Tibial nerve (tissue), 4 donors: ENCODE measurements at regions not wholly inside any gene's neighbourhood (a gene's known extent, or its start where the extent isn't known, plus 50 kb on each side); places are given as distances from the start of the nearest gene placed in this dataset.

Source experiments
- EP300 ChIP-seq, 2 donors: sonication (generic); formaldehyde crosslinking; IDR thresholded peaks; one replicate each; pipeline ENCODE4 v1.6.1; 2017; ENCODE audit warnings: antibody characterized with exemption in 2 of 2, mild to moderate bottlenecking in 1 of 2
- TF ChIP-seq, protein P1 (sequence below), 5 experiments: fragments of 200-600 bp in 3 of 5; fragments of 450-650 bp in 2 of 5; sonication (generic) in 3 of 5; IDR thresholded peaks; one replicate each; pipeline ENCODE4 v1.5.1; 2016 to 2019; ENCODE audit warnings: antibody characterized with exemption in 5 of 5, mild to moderate bottlenecking in 3 of 5, moderate library complexity in 2 of 5

DNA sequence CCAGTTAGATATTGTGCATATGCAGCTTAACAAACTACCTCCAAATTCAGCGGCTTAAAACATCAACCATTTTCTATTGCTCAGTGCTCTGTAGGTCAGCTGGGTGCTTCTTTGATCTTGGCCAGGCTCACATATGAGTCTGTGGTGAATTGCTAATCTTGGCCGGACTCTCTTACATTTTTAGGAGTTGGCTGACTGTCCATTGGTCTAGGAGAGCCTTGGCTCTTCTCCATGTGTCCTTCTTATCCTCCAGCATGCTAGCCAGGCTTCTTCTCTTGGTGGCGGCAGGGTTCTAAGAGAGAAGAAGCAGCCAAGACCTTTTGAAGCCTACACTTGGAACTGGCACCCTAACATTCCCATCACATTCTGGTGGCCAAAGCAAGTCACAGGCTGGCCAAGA lies 174.3 kb upstream of the PWP1 start:
- TF ChIP-seq, protein P1, sequence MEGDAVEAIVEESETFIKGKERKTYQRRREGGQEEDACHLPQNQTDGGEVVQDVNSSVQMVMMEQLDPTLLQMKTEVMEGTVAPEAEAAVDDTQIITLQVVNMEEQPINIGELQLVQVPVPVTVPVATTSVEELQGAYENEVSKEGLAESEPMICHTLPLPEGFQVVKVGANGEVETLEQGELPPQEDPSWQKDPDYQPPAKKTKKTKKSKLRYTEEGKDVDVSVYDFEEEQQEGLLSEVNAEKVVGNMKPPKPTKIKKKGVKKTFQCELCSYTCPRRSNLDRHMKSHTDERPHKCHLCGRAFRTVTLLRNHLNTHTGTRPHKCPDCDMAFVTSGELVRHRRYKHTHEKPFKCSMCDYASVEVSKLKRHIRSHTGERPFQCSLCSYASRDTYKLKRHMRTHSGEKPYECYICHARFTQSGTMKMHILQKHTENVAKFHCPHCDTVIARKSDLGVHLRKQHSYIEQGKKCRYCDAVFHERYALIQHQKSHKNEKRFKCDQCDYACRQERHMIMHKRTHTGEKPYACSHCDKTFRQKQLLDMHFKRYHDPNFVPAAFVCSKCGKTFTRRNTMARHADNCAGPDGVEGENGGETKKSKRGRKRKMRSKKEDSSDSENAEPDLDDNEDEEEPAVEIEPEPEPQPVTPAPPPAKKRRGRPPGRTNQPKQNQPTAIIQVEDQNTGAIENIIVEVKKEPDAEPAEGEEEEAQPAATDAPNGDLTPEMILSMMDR (IDR thresholded peaks at IDR 0.05) = no peak
- no peak for TF ChIP-seq EP300 (IDR thresholded peaks at IDR 0.05)
